Spleen (tissue), 7 donors: ENCODE measurements at regions not wholly inside any gene's neighbourhood (a gene's known extent, or its start where the extent isn't known, plus 50 kb on each side); places are given as distances from the start of the nearest gene placed in this dataset.

Source experiments
- POLR2A ChIP-seq, 3 donors: fragments of 450-650 bp; IDR thresholded peaks; one replicate each; pipeline ENCODE4 v1.5.1; 2017; ENCODE audit warnings: antibody characterized with exemption in 3 of 3, mild to moderate bottlenecking in 1 of 3
- POLR2AphosphoS5 ChIP-seq, 3 donors: sonication (generic); formaldehyde crosslinking; IDR thresholded peaks; one replicate each; pipeline ENCODE4 v1.5.1; 2017; ENCODE audit warnings: antibody characterized with exemption in 3 of 3
- TF ChIP-seq, protein P1 (sequence below), 11 experiments: fragments of 200-600 bp in 7 of 11; fragments of 450-650 bp in 4 of 11; sonication (generic) in 4 of 11; IDR thresholded peaks in 8 of 11; conservative IDR thresholded peaks in 3 of 11; 1 replicate in 7 of 11; 2 replicates in 4 of 11; pipeline versions ENCODE4 v1.4.0 to v1.8.0; 2016 to 2021; ENCODE audit warnings: antibody characterized with exemption in 11 of 11, inconsistent platforms in 4 of 11, mild to moderate bottlenecking in 1 of 11
- donor health status: DM: no; HTN: no; CAD: no; lungs with moderate emphysema.
- donor health status: DM: no; HTN: no; CAD: no.
- donor health status: DM: no; HTN: no; CAD: no.

DNA sequence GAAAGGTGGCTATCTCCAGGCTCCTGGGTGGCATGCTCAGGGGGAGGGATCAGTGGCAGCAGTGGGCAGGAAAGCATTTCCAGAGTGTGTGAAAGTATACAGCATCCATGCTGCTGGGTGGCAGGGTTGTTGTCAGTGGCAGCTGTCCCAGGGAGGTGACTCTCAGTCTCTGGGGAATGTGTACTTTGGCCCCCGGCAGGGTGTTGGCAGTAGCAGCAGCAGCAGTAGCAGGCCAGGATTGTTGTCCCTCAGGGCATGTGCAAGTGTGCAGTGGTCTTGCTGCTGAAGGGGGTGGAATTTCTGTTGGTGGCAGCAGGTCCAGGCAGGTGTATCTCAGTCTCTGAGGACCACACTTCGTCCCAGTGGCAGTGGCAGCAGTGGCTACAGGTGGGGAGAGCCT lies 71.7 kb upstream of the GUCA2B start:
- TF ChIP-seq, protein P1, sequence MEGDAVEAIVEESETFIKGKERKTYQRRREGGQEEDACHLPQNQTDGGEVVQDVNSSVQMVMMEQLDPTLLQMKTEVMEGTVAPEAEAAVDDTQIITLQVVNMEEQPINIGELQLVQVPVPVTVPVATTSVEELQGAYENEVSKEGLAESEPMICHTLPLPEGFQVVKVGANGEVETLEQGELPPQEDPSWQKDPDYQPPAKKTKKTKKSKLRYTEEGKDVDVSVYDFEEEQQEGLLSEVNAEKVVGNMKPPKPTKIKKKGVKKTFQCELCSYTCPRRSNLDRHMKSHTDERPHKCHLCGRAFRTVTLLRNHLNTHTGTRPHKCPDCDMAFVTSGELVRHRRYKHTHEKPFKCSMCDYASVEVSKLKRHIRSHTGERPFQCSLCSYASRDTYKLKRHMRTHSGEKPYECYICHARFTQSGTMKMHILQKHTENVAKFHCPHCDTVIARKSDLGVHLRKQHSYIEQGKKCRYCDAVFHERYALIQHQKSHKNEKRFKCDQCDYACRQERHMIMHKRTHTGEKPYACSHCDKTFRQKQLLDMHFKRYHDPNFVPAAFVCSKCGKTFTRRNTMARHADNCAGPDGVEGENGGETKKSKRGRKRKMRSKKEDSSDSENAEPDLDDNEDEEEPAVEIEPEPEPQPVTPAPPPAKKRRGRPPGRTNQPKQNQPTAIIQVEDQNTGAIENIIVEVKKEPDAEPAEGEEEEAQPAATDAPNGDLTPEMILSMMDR (IDR thresholded peaks at IDR 0.05 in 8 of 11, conservative IDR thresholded peaks at IDR 0.05 in 3 of 11), result no peak
- TF ChIP-seq POLR2AphosphoS5 (IDR thresholded peaks at IDR 0.05) (no peak), POLR2A (IDR thresholded peaks at IDR 0.05) (no peak)
